Epidermal melanocyte (primary cell): ENCODE measurements at regions not wholly inside any gene's neighbourhood (a gene's known extent, or its start where the extent isn't known, plus 50 kb on each side); places are given as distances from the start of the nearest gene placed in this dataset.
"Not testable (repeated sequence)": the region's sequence is repeated elsewhere in the genome, so short reads cannot be mapped to it uniquely, and the experiment has no call there.

Source experiments
- DNase-seq: peaks from one replicate; pipeline ENCODE4 v3.0.0; 2011; ENCODE audit warnings: low spot score; ENCODE audit not compliant: insufficient read length

- DNase-seq, result no peak
Observed at GRCh38 chrX:41001327-41001726, 83.9 kb upstream of the USP9X start.

GRCh38 chrX:41002026-41002425 lies 83.2 kb upstream of the USP9X start:
- DNase-seq, result no peak

GRCh38 chrX:41003506-41004270 lies 81.6 kb upstream of the USP9X start:
- DNase-seq, result no peak

DNA sequence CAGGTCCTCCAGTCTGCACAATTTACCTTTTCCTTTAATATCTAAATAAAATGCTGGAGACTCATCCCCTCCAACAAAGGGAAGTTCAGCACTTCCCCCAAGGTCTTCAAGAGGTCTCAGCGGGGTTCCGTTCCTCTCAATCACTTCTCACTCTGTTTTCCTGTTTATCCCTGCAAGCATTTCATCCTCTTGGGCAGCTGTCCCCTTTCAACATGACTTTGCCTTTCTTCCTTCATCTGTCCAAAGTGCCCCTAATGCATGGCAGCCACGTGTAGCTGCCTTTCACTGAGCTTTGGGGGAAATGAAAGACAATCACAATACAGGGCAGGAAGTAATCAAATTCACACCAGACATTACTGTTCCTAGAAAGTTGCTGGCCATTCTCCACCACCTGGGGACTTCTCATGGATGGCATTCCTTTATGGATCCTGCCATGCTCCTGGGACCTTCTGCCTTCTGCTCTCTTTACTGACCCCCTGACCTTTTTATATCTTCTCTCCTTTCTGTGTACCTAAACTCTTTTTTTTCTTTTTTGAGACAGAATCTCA lies 79.7 kb upstream of the USP9X start:
- DNase-seq, result no peak

DNA sequence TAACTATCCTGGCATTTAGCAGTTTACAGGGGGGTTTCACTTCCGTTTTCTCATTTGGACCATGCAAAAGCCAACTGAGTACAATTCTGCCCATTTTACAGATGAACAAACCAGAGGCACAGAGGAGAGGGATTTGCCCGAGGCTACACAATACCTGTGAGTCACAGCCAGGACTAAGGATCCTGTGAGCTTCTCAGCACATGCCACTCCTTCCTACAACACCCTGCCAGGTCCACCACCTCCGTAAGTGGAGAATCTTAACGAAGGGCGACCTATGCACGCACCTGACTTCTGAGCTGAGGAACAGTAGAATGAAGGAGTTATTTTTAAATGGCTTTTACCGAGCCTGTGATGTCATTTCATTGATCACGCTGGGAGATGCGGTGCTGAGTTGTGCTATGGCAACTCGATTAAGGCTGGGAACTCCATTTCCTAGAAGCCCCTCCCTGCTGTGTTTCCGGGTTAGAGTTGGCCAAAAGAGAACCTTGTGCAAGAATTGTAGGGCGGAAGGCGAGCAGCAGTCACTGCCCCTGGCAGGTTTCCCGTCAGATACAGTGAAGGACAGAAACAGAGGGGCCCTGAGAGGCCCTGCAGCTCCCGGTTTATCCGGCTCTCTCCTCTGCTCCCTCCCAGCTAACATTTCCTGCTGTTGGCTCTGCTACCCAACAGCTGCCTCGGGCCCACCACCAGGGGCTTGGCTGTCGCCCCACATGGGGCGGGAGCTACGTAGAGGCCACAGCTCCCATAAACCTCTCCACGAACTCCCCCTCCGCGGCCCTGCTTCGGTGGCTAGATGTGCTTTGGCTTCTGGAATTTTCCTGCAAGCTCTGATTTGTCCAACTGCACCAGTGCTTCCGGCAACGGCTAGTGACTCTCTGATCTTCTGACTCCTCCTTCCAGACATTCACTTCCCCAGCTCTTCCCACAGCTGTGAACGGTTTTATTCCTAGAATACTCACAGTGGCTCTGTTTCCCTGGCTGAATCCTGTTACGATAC lies 75.1 kb upstream of the USP9X start:
- DNase-seq, result no peak

- no peak for DNase-seq
Observed at GRCh38 chrX:41014776-41015360, 70.4 kb upstream of the USP9X start.

- not testable (repeated sequence) for DNase-seq
Observed at GRCh38 chrX:41017785-41018184, 67.5 kb upstream of the USP9X start.

- DNase-seq, result not testable (repeated sequence)
Observed at GRCh38 chrX:41018391-41019040, 66.7 kb upstream of the USP9X start.

GRCh38 chrX:41019041-41019392 lies 66.2 kb upstream of the USP9X start:
- no peak for DNase-seq

DNA sequence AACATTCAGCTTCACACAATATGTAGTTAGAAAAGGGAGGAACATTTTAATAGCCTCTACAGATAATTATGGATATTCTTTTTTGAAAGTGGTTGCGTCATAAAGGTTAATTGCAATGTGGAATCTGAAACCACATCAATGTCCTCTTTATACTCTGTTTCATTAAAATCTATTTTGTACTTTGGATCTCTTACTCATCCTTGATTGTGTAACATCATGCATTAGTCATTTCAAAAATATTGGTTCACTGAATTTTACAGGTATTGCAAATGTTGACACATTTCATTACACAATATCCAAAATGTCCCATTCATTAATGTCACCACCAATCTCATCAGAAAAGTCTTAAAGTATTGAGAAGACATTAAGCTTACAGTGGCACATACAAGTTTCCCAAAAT lies 62.7 kb upstream of the USP9X start:
- no peak for DNase-seq

- DNase-seq, result no peak
Observed at GRCh38 chrX:41023098-41023497, 62.1 kb upstream of the USP9X start.

- not testable (repeated sequence) for DNase-seq
Observed at GRCh38 chrX:41024335-41024734, 60.9 kb upstream of the USP9X start.

DNA sequence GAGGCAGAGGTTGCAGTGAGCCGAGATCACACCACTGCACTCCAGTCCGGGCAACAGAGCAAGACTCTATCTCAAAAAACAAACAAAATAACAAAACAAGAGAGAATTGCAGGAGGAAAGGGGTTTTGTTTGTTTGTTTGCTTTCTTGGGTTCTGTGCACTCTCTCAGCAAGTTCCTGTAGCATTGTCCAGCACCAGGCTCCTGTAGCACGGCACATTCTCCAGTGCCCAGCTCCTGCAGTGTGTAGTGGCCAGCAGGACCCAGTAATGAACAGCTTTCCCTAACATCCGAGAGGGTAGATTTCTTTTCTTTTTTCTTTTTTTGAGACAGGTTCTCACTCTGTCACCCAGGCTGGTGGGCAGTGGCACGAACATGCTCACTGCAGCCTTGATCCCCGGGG lies 60.5 kb upstream of the USP9X start:
- no peak for DNase-seq

- no peak for DNase-seq
Observed at GRCh38 chrX:41025926-41026701, 59.1 kb upstream of the USP9X start.

- DNase-seq, result no peak
Observed at GRCh38 chrX:41026702-41027078, 58.6 kb upstream of the USP9X start.

DNA sequence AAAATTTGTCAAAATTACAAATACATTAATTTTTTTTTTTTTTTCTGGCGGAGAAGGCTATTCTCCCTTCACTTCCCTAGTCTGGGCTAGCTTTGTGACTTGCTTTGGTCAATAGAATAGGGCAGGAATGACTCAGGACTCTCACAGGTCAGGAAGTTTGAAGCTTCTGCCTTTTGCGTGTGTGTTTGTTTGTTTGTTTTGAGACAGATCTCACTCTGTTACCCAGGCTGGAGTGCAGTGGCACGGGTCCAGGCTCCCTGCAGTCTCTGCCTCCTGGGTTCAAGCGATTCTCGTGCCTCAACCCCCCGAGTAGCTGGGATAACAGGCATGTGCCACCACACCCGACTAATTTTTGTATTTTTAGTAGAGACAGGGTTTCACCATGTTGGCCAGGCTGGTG lies 55.9 kb upstream of the USP9X start:
- DNase-seq, result no peak

- no peak for DNase-seq
Observed at GRCh38 chrX:41031256-41031967, 53.8 kb upstream of the USP9X start.

DNA sequence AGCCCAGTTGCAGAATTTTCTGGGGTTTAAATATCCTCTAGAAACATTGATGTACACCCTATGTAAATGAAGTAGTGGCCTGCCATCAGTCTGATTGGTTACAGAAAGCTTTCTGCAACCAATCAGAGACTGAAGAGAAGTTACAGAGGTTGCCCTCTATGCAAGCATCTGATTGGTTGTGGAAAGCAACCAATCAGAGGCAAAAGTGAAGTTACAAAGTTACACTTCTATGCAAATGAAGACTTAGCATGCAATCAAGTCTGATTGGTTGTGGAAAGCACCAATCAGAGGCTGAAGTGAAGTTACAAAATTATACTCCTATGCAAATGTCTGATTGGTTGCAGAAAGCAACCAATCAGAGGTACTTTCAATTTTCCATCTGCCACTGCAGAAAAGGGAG lies 51.9 kb upstream of the USP9X start:
- no peak for DNase-seq

DNA sequence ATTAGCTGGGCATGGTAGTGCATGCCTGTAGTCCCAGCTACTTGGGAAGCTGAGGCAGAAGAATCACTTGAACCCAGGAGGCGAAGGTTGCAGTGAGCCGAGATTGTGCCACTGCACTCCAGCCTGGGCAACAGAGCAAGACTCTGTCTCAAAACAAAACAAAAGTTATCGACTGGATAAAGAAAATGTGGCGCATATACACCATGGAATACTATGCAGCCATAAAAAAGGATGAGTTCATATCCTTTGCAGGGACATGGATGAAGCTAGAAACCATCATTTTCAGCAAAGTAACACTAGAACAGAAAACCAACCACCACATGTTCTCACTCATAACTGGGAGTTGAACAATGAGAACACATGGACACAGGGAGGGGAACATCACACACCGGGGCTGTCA lies 50.3 kb upstream of the USP9X start:
- not testable (repeated sequence) for DNase-seq
